DOHH2 (cell line): ENCODE measurements at regions not wholly inside any gene's neighbourhood (a gene's known extent, or its start where the extent isn't known, plus 50 kb on each side); places are given as distances from the start of the nearest gene placed in this dataset.

Experiments
- H3F3A ChIP-seq: fragments of 200-600 bp; sonication (generic), shearing (Covaris generic); 2 replicates; pipeline ENCODE4 v1.6.0; 2016; ENCODE audit warnings: antibody characterized with exemption, mild to moderate bottlenecking; ENCODE audit not compliant: control insufficient read depth, insufficient read depth
- H3K27ac ChIP-seq: fragments of 200-600 bp; sonication (generic); 2 replicates; pipeline ENCODE4 v1.5.1; 2014; ENCODE audit warnings: low read depth, mild to moderate bottlenecking, low read length, moderate library complexity
- H3K27me3 ChIP-seq: fragments of 200-600 bp; sonication (generic); 2 replicates; pipeline ENCODE4 v1.6.1; 2014; ENCODE audit warnings: mild to moderate bottlenecking, low read length, mixed read lengths; ENCODE audit not compliant: control insufficient read depth
- H3K36me3 ChIP-seq: fragments of 200-600 bp; sonication (generic); 2 replicates; pipeline ENCODE4 v1.6.1; 2014; ENCODE audit warnings: mild to moderate bottlenecking, low read length, moderate library complexity, mixed read lengths; ENCODE audit not compliant: control insufficient read depth
- H3K4me1 ChIP-seq: fragments of 200-600 bp; sonication (generic); 2 replicates; pipeline ENCODE4 v1.6.1; 2014; ENCODE audit warnings: mild to moderate bottlenecking, low read length, mixed read lengths; ENCODE audit not compliant: control insufficient read depth
- H3K4me2 ChIP-seq: fragments of 200-600 bp; sonication (generic); 2 replicates; pipeline ENCODE4 v1.6.0; 2014; ENCODE audit warnings: mild to moderate bottlenecking, low read length, moderate library complexity
- H3K4me3 ChIP-seq: fragments of 200-600 bp; sonication (generic); 2 replicates; pipeline ENCODE4 v1.5.1; 2014; ENCODE audit warnings: mild to moderate bottlenecking, low read length, mixed read lengths
- H3K79me2 ChIP-seq: fragments of 200-600 bp; sonication (generic); 2 replicates; pipeline ENCODE4 v1.6.1; 2014; ENCODE audit warnings: mild to moderate bottlenecking, low read length, mixed read lengths; ENCODE audit not compliant: control insufficient read depth
- H3K9me2 ChIP-seq: fragments of 200-600 bp; sonication (generic); replicated peaks from 2 replicates; pipeline ENCODE4 v1.6.1; 2014; ENCODE audit warnings: mild to moderate bottlenecking, low read length, mixed read lengths; ENCODE audit not compliant: control insufficient read depth
- H3K9me3 ChIP-seq: fragments of 200-600 bp; sonication (generic); 2 replicates; pipeline ENCODE4 v1.6.1; 2014; ENCODE audit warnings: antibody characterized with exemption, low read length, mixed read lengths; ENCODE audit not compliant: control insufficient read depth, insufficient read depth
- H4K20me1 ChIP-seq: fragments of 200-600 bp; sonication (generic); 2 replicates; pipeline ENCODE4 v1.6.0; 2014; ENCODE audit warnings: low read depth, mild to moderate bottlenecking, antibody characterized with exemption, low read length, moderate library complexity; ENCODE audit not compliant: control insufficient read depth, insufficient read depth
- CTCF ChIP-seq: fragments of 200-600 bp; sonication (generic); IDR thresholded peaks from one replicate; pipeline ENCODE4 v1.5.1; 2014; ENCODE audit warnings: antibody characterized with exemption, mild to moderate bottlenecking, low read depth, low read length; ENCODE audit not compliant: poor library complexity, severe bottlenecking
- EZH2phosphoT487 ChIP-seq: fragments of 200-600 bp; sonication (generic); IDR thresholded peaks from 2 replicates; pipeline ENCODE4 v1.6.1; 2017; ENCODE audit warnings: borderline replicate concordance, mild to moderate bottlenecking, antibody characterized with exemption, low read length, moderate library complexity, mixed read lengths

- no peaks in the 10 kb centered on the region for H3K9me3 ChIP-seq
- H3K4me2 ChIP-seq: peak overlapping the region; percentile 75
- H3K4me3 ChIP-seq: peak overlapping the region; percentile 90
- H3F3A ChIP-seq: peaks cover 3% of the 10 kb centered on the region; the same call in 1 of the 2 replicates
- H3K9me2 ChIP-seq: no peaks in the 10 kb centered on the region
- peaks cover 4% of the 10 kb centered on the region; the same call in 1 of the 2 replicates for H3K27me3 ChIP-seq
- H3K27ac ChIP-seq: no peak overlapping the region
- TF ChIP-seq CTCF: no peak
- no peak for TF ChIP-seq EZH2phosphoT487
- H4K20me1 ChIP-seq: no peaks in the 10 kb centered on the region
- peaks cover 8% of the 10 kb centered on the region for H3K4me1 ChIP-seq
- H3K79me2 ChIP-seq: no peaks in the 10 kb centered on the region
- H3K36me3 ChIP-seq: no peaks in the 10 kb centered on the region
These were observed 123.2 kb downstream of the GPX5 start for GRCh38 chr6:28648878-28649375.

- Histone ChIP-seq H3K79me2 (no peaks in the 10 kb centered on the region), H3K27ac (no peak overlapping the region), H3K27me3 (peaks cover 4% of the 10 kb centered on the region), H3K36me3 (no peaks in the 10 kb centered on the region), H3K4me2 (no peak overlapping the region), H3K9me2 (no peaks in the 10 kb centered on the region), H3K4me3 (no peak overlapping the region), H3K4me1 (peaks cover 8% of the 10 kb centered on the region), H3F3A (no peaks in the 10 kb centered on the region), H3K9me3 (no peaks in the 10 kb centered on the region), H4K20me1 (no peaks in the 10 kb centered on the region)
- TF ChIP-seq CTCF: no peak
- TF ChIP-seq EZH2phosphoT487: no peak
These were observed 125.5 kb downstream of the GPX5 start for GRCh38 chr6:28651161-28651560.

- no peaks in the 10 kb centered on the region for H3K36me3 ChIP-seq
- H3K4me2 ChIP-seq: no peak overlapping the region
- no peak overlapping the region for H3K27ac ChIP-seq
- H3K9me3 ChIP-seq: no peaks in the 10 kb centered on the region
- no peaks in the 10 kb centered on the region for H3K79me2 ChIP-seq
- peaks cover 14% of the 10 kb centered on the region for H3K27me3 ChIP-seq
- H3K4me1 ChIP-seq: peaks cover 21% of the 10 kb centered on the region
- TF ChIP-seq CTCF: no peak
- TF ChIP-seq EZH2phosphoT487: no peak
- H3K9me2 ChIP-seq: no peaks in the 10 kb centered on the region
- no peaks in the 10 kb centered on the region for H4K20me1 ChIP-seq
- H3K4me3 ChIP-seq: no peak overlapping the region
- H3F3A ChIP-seq: no peaks in the 10 kb centered on the region
These were observed 128.2 kb downstream of the GPX5 start for GRCh38 chr6:28653876-28654275.
